Lower leg skin (tissue), 4 donors: ENCODE measurements at regions not wholly inside any gene's neighbourhood (a gene's known extent, or its start where the extent isn't known, plus 50 kb on each side); places are given as distances from the start of the nearest gene placed in this dataset.

ENCODE experiments used
- DNase-seq, 2 donors: peaks; one replicate each; pipeline ENCODE4 v3.0.0-alpha.2; 2019; ENCODE audit warnings: low spot score in 2 of 2
- H3K4me3 ChIP-seq: fragments of 200-600 bp; sonication (generic); 2 replicates; pipeline ENCODE4 v1.5.1; 2017; ENCODE audit warnings: mild to moderate bottlenecking, low read depth; ENCODE audit not compliant: poor library complexity, severe bottlenecking
- POLR2A ChIP-seq, 2 donors: fragments of 450-650 bp; IDR thresholded peaks; one replicate each; pipeline ENCODE4 v1.6.1; 2016 to 2017; ENCODE audit warnings: antibody characterized with exemption in 2 of 2, mild to moderate bottlenecking in 1 of 2, moderate library complexity in 1 of 2
- WGBS, 2 donors: methylation state at CpG; one replicate each; pipeline ENCODE4 v1.1.5; 2018; 5-methylcytosine and 5-hydroxymethylcytosine counted together
- intact Hi-C: fragments of 100-400 bp; cut with DNase I; formaldehyde crosslinking; loops from one replicate; pipeline ENCODE4 v1.15.0; 2023; ENCODE audit warnings: low total_unique reads
- TF ChIP-seq, protein P1 (sequence below), 3 donors: fragments of 450-650 bp; IDR thresholded peaks; one replicate each; pipeline ENCODE4 v1.5.1; 2016; ENCODE audit warnings: antibody characterized with exemption in 3 of 3, mild to moderate bottlenecking in 3 of 3, moderate library complexity in 2 of 3

DNA sequence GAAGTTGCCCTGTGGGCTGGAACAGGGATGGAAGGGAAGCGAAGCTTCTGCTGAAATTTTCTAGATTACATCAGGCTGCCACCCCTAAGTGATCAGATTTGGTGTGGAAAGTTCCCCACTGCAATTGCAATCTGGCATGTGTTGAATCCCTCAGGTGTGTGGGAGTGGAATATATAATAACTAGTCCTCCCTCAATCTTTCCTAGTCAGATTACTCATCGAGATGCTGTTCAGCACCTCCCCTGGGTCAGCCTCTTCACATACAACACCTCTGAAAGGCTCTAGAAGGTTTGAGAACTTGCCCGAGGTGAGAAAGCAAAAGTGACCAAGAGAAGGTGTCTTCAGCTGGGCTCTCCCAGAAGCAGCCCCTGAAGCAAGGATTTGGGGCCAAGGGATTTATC, 336.8 kb downstream of the BCOR start:
- no peak overlapping the region for H3K4me3 ChIP-seq
- TF ChIP-seq, protein P1, sequence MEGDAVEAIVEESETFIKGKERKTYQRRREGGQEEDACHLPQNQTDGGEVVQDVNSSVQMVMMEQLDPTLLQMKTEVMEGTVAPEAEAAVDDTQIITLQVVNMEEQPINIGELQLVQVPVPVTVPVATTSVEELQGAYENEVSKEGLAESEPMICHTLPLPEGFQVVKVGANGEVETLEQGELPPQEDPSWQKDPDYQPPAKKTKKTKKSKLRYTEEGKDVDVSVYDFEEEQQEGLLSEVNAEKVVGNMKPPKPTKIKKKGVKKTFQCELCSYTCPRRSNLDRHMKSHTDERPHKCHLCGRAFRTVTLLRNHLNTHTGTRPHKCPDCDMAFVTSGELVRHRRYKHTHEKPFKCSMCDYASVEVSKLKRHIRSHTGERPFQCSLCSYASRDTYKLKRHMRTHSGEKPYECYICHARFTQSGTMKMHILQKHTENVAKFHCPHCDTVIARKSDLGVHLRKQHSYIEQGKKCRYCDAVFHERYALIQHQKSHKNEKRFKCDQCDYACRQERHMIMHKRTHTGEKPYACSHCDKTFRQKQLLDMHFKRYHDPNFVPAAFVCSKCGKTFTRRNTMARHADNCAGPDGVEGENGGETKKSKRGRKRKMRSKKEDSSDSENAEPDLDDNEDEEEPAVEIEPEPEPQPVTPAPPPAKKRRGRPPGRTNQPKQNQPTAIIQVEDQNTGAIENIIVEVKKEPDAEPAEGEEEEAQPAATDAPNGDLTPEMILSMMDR (IDR thresholded peaks at IDR 0.05) = no peak
- no peak for TF ChIP-seq POLR2A (IDR thresholded peaks at IDR 0.05)
- no peak for DNase-seq
- intact Hi-C loops = no loop called here
- 65 to 69% methylated on average over 3 of the region's 3 CpGs for WGBS, 2 donors

DNA sequence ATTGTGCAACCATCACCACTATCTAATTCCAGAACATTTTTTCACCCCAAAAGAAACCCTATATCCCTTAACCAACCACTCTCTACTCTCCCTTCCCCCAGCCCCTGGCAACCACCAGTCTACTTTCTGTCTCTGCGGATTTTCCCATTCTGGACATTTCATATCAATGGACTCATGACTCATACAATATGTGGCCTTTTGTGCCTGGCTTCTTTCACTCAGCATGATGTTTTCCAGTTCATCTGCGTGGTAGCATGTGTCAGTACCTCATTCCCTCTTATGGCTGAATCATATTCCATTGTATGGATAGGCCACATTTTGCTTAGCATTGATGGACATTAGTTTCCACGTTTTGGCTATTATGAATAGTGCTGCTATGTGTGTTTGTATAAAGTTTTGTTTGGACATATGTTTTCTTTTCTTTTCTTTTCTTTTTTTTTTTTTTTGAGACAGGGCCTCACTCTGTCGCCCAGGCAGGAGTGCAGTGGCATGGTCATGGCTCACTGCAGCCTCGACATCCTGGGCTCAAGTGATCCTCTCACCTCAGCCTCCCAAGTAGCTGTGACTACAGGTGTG, 335.4 kb downstream of the BCOR start:
- 84 to 90% methylated on average over 5 of the region's 5 CpGs for WGBS, 2 donors
- TF ChIP-seq POLR2A (IDR thresholded peaks at IDR 0.05) = no peak
- TF ChIP-seq, protein P1 (IDR thresholded peaks at IDR 0.05) = no peak
- intact Hi-C loops = no loop called here
- no peak for DNase-seq
- no peak overlapping the region for H3K4me3 ChIP-seq

DNA sequence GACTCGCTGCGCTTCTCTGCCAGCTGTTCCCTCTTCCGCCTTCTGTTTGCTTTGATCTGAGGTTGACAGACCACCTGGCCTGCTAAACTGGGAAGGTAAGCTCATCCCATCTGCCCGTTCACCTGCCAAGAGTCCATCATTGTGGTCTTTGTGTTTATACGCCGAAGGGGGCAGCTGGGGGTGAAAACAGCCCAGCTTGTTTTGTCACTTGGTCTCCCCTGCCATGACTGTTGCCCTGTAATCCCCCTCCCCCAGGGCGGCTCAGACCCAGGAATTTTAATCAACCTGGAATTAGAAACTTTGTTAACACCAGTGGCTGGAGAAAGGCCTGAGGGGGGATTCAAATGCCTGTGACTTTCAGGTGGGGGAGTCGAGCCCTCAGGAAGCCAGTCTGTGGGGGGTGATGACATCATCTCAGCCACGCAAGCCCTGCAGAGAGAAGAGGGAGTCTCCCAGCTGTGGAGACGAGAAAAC, 333.3 kb downstream of the BCOR start:
- DNase-seq = no peak
- TF ChIP-seq, protein P1 (IDR thresholded peaks at IDR 0.05) = no peak
- TF ChIP-seq POLR2A (IDR thresholded peaks at IDR 0.05) = no peak
- 69 to 90% methylated on average over 10 of the region's 10 CpGs for WGBS, 2 donors
- no peak overlapping the region for H3K4me3 ChIP-seq
- intact Hi-C loops = no loop called here

DNA sequence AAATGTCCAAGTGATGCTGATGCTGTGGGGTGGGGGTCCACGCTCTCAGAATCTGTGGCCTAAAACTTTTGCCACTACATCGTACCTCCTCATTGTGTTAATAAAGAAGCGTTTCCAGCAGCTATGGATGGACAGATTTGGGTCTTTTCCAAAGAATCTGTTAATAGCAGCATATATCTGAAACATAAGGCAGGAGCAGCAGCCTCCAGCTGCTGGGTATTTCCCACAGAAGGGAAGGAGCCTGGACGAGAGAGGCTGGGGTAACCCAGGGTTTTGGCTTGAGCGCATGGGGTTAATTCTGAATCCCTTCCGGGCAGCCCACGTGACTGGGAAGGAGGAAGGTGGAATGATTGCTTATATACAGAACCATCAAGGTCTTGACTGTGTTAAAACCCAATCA, 332.4 kb downstream of the BCOR start:
- WGBS, 2 donors = 69 to 82% methylated on average over 7 of the region's 7 CpGs
- intact Hi-C loops = no loop called here

DNA sequence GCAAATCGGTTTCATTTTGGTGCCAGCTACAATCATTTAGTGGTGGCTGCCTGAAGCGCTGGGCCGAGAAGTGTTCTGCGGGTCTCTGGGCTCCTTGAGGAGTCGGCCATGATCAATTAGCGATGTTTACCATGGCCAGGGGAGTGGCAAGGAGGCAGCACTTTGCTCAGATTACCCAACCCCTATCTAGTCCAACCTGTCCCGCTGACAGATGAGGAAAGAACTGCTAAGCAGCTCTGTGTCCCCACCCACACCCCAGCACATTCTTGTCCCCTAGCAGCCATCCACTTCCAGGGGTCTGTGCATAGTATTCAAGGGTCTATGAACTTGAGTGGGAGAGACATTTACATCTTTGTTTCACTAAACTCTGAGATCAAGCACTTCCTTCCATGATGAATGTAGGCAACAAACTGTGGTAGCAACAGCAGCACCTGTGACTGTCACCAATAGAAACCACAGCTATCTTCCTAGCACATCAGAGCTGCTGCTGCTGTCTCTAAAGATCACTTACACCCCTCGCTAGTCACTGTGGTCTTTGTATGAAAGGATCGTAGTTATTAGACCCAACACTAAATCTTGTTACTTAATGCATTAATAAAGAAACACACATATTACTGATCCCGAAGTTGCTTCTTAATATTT, 331.6 kb downstream of the BCOR start:
- no peak for DNase-seq
- no peak for TF ChIP-seq POLR2A (IDR thresholded peaks at IDR 0.05)
- TF ChIP-seq, protein P1 (IDR thresholded peaks at IDR 0.05) = no peak
- 65 to 81% methylated on average over 10 of the region's 10 CpGs for WGBS, 2 donors
- H3K4me3 ChIP-seq = no peak overlapping the region
- intact Hi-C loops = no loop called here

More for the DNA sequence above, 332.4 kb downstream of the BCOR start:
- DNase-seq = no peak
- no peak overlapping the region for H3K4me3 ChIP-seq
- TF ChIP-seq, protein P1 (IDR thresholded peaks at IDR 0.05) = no peak
- TF ChIP-seq POLR2A (IDR thresholded peaks at IDR 0.05) = no peak
